ENCODE measurements at regions not wholly inside any gene's neighbourhood (a gene's known extent, or its start where the extent isn't known, plus 50 kb on each side); places are given as distances from the start of the nearest gene placed in this dataset.
"Not testable (repeated sequence)": the region's sequence is repeated elsewhere in the genome, so short reads cannot be mapped to it uniquely, and the experiment has no call there.

DNA sequence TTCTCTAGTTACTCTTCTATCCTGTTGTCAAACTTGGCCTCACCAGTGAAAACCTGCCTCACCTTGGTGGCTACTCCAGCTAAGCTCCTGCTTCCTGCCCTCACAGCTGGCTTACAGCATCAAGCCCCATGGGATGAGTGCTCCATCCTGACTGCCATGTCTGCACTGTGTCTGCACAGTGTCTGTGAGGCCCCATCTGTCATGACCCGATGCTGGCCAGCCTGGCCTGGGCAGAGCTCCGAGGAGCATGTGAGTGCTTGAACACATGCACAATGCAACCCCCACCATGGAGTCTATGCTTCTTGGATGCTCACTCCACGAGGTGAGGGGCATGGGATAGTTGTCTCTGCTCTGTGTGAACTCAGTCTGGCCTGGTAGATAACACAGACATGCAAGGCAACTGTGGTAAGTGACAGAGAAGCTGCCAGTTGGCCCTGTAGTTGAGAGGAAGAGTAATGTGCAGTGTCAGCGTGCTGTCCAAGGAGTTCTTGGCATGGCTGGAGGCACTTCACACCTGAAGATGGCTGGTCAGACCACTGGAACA, 207.1 kb upstream of the ZNF32 start:
- DNase-seq (ENCODE audit: low read depth, low spot score): no peak

DNA sequence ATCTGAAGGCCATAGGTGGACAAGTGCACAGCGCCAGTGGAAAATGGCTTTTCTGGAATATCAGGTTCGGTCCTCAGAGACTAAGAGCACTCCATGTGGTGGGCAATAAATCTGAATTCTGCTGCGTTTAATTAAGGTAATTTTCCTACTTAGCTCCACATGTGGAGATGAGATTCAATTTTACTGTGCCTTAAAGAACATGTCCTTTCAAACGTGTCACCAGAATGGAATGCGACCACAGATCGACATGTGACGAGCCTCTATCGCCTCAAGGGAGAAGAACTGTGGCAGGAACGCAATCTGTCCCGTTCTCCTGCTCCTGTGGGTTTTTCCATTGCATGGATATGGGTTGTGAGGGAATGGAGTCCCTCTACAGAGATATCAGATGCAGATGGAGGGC, 205.3 kb upstream of the ZNF32 start:
- no peak for DNase-seq (ENCODE audit: low read depth, low spot score)

DNA sequence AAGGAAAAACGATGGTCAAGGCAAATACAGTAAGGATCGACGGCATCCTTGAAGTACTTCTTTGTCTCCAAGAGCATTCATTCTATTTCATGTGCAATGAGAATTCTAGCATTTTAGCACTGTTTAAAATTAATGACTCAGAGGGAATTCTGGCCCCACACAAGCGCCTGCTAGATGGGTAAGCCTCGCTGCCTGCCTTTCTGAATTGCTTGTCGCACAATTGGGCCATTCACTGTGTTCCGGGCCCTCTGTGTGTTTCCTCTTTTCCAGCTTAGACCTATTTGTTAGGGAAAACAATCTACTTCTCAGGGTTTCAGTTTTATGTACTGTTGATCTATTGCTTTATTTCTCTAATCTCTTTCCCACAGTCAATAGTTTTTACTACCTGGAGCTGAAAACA, 204.7 kb upstream of the ZNF32 start:
- no peak for DNase-seq (ENCODE audit: low read depth, low spot score)

DNA sequence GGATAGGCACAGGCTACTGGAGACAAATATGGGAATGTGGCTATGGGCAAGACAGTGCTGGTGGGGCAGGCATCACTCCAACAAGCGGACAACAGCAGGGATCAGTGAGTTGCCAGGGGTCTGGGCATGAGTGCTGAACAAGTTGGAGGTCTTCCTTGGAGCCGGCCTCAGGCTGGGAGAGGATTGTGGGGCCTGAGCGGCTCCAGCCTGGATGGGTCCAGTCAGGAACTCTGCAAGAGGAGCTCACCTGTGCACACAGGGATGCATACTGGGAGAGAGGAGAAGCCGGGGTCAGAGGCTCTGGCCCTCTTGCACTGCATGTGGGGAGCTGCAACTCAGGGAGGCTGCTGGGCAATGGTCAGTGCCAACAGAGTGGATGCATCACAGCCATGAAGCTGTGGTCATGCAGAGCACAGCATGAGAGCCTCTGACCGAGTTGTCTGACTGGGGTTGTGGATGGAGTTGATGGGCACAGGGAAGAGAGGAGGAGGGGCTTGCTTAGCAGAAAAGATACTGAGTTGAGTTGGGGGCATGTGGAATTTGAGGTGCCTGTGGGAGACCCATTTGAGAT, 204.0 kb upstream of the ZNF32 start:
- no peak for DNase-seq (ENCODE audit: low read depth, low spot score)

DNA sequence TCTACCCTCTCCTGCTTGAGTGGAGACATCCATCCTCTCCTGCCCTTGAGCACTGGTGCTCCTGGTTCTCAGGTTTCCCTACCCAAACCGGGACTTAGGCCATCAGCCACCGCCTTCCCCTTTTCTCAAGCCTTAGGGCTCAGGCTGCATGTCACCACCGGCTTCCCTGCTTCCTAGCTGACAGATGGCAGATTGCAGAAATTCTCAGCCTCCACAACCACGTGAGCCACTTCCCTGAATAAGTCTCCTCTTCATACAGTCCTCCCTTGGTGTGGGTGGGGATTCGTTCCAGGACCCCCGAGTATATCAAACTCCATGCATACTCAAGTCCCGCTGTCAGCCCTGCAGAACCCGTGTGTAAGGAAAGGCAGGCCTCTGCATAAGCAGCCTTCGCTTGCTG, 203.5 kb upstream of the ZNF32 start:
- no peak for DNase-seq (ENCODE audit: low read depth, low spot score)

DNA sequence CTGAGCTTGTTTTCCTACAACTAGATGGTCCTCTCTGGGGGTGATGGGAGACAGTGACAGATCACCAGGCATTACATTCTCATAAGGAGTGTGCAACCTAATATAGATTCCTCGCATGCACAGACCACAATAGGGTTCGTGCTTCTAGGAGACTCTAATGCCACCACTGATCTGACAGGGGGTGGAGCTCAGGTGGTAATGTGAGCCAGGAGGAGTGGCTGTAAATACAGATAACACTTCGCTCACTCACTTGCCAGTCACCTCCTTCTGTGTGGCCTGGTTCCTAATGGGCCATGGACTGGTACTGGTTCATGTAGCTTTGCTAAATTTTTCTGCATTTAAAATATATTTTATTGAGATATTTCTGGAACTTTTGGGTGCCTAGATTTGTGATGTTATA, 202.3 kb upstream of the ZNF32 start:
- no peak for DNase-seq (ENCODE audit: low read depth, low spot score)

DNA sequence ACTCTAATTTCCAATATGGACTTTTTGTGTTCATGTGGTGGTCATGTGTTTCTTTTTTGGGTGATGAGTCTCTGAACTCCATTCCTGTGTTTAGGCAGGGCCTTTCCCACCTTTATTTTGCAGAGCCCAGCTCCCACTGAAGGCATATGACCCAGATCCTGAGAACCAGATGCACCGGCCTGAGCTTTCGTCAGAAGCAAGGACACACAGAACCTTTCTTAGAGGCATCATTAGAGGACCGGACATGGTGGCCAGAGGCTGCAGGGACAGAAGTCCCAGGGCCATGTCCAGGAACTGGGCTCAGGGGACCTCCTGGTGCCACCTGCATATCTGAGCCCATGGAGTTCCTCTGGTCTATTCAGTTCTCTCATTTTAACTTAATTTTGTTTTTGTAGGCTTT, 200.9 kb upstream of the ZNF32 start:
- no peak for DNase-seq (ENCODE audit: low read depth, low spot score)

DNA sequence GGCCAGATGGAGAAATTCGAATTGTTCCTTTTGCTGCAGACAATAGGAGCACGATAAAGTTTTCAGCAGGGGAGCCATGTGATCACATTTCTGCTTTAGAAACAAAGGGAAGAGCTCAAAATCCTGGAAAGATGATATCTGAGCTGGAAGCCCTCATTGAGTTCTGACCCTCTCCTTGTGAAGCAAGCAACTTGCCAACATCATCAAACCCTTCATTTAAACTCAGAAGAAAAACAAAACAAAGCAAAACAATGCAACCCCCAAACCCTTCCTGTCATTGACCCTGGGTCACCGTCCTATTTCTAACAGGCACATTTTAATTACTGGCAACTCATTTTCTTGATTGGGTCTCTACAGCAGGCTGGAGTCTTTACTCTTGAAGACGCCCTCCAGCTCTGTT, 198.3 kb upstream of the ZNF32 start:
- no peak for DNase-seq (ENCODE audit: low read depth, low spot score)

DNA sequence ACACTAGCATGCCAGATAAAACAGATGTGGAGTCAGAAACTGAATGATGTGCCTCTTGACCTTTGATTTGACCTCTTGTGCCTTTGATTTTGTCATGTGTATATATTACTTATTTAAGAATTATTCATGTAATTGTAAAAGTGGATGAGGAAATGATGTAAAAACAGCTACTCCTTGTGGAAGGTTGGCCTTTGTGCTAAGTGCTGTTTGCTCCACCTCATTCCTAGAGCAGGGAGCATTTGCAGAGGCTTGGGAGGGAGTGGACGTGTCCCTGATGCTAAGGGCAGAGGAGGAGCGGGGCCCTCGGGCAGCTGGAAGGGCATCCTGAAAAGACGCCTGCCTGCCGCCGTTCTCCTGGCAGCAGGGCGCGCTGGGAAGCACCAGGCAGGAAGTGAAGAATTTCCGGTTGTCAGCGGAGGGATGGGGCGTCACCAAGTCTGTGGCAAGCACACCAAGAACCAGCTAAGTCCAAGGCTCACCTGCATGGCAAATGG, 197.6 kb upstream of the ZNF32 start:
- DNase-seq (ENCODE audit: low read depth, low spot score): no peak

DNA sequence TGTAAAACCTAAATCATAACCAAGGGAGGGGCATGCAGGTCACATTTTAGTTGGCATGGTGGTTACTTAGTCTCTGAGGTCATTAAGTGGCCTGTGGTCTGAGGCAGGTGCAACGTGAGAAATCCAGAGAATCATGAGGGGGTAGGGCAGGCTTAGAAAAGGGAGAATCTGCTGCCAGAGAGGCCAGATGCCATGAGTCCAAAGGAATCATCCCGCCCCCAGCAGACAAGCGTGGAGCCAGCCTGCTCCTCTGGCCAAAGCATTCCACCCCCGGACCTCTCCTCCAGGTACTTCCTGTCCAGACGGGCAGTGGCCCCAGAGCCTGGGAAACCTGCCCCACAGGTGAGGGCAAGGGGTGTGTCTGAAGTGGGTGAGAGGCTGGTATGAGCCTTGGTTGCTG, 196.4 kb upstream of the ZNF32 start:
- no peak for DNase-seq (ENCODE audit: low read depth, low spot score)

DNA sequence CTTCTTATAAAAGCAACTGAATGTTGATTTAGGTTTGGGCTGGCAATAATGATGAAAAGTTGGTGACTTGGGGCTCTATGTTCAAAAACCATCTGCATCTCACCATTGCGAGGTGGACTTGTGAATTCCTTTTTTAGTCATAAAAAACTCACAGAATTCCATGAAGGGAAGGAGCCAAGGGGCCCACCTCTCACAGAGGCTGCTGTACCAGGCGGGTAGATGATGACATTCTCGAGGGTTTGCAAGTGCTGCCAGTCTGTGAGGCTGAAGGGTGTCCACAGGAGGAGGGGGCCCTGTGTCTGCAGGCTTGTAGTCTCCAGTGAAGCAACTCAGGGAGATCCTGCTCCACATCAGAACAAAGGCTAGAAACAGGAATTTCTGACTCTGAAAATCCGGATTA, 195.5 kb upstream of the ZNF32 start:
- DNase-seq (ENCODE audit: low read depth, low spot score): no peak

DNA sequence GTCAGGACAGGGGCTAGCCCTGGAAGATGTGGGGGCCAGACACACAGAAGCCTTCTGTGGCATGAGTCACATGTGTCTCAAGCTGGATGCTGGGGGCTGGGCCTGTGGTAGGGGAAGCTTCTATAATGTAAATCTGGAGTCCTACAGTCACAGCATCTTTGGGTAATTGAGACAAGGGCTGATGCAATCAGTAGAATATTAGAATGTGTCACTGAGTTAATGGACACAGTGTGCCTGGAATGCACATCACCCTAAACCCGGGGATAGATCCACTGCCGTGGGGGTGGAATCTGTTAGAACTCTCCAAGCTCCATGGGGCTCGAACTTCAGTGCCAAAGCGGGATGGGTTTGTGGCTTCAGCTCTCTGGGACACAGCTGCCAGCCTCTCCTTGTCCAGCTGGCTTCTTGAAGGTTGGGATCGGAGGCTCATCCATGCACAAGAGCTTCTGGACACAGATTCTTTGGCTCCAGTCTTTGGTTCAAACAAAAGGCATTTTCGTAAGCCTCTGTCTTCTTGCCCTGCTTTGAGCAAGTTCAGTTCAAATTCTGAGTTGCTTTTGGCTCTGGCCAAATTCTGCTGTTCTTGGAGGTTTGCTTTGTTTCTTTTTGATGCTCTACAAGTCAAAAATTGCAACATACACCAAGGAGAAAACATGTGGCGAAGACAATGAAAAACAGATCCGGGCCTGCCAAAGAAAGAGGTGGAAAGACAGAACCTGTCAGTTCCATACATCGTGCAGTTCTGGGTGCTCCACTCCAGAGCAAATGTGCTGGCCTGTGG, 194.8 kb upstream of the ZNF32 start:
- DNase-seq (ENCODE audit: low read depth, low spot score): no peak

DNA sequence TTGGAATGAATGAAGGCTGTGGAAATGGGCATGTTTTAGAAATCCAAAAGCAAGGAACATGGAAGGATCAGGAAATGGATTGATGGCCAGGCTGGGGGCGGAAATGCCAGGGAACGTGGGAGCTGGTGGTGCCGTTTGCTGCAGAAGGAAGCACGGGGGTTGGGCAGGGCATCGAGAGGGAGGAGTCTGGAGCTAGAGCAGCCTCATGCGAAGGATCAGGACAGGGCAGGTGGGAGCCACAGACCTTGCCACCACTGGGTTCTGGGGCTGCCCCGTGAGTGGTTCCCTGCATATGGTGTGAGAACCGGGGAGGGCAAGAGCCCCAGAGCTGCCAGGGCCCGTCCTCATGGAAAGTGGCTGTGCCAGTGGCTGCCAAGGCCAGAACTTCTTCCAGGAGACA, 193.8 kb upstream of the ZNF32 start:
- DNase-seq (ENCODE audit: low read depth, low spot score): no peak

DNA sequence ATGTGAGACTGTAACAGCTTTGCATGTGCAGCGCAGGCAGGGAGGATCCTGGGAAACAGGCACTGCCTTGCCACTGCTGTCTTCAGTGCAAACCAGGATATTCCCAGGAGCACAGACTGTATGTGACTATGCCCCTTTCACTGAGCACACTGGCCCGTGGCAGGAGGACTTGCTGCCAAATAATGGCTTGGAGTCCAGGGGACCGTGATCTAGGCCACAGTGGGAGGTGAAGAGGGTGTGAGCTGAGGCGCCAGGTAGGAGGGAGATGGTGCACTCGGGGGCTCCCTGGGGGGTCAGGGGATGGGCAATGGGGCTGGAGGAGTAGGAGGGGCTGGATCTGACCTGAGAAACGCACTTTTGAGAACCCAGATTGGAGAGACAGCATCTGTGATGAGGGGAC, 193.4 kb upstream of the ZNF32 start:
- DNase-seq (ENCODE audit: low read depth, low spot score): no peak

DNA sequence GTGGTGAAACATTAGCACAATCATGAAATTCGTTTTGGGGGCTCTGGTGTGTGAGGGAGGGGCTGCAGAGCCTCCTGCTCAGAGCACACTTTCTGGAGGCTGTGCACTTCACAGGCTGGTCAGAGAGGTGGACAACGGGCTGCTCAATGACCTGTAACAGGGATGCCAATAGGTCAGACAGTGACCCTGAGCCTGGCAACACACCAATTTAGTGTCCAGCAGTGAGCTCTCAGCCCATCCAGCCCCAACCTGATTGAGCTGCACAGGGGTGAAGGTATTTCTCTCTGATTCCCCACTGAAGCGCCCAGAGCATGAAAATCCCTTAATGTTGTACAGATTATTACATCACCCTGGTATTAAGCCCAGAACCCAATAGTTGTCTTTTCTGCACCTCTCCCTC, 191.3 kb upstream of the ZNF32 start:
- DNase-seq (ENCODE audit: low read depth, low spot score): no peak

DNA sequence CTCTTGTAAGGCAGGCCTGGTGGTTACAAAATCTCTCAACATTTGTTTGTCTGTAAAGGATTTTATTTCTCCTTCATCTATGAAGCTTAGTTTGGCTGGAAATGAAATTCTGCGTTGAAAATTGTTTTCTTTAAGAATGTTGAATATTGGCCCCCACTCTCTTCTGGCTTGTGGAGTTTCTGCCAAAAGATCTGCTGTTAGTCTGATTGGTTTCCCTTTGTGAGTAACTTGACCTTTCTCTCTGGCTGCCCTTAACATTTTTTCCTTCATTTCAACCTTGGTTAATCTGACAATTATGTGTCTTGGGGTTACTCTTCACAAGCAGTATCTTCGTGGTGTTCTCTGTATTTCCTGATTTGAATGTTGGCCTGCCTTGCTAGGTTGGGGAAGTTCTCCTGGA, 186.1 kb upstream of the ZNF32 start:
- not testable (repeated sequence) for DNase-seq (ENCODE audit: low read depth, low spot score)

DNA sequence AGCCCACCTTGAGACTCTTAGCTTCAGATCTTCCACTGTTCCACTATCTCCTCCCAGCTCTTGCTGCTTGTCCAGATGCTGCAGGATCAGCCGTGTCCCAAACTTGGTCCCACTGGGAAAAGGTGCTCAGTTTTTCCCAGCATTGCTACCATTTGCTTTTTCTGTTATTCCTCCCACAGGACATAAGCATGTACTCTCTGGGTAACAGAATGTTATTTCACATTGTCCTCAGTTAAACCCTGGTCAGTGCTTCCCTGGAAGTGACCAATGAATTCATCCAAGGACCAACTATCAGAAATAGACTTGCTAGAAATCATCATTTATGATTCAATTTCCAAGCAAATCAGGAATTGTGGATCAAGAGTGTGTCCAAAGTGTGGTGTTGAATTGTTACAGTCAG, 179.2 kb upstream of the ZNF32 start:
- DNase-seq (ENCODE audit: low read depth, low spot score): no peak

DNA sequence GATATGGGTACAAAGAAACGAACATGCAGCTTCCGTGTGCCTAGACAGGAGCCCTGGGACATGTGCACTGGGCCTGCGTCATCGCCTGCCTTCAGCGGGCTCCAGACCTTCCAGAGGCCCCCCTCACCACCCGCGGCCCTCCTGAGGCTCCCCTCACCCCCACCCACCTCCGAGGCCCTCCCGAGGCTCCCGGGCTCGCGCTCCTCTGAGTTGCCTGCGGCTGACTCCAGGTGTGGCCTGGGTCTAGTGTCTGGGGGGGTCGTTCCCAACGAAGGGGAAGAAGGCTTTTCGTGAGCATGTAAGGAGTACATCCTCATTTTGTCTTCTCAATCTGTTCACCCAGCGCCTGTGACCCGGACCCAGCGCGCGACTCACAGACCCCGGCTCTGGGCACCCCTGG, 177.3 kb upstream of the ZNF32 start:
- no peak for DNase-seq (ENCODE audit: low read depth, low spot score)

DNA sequence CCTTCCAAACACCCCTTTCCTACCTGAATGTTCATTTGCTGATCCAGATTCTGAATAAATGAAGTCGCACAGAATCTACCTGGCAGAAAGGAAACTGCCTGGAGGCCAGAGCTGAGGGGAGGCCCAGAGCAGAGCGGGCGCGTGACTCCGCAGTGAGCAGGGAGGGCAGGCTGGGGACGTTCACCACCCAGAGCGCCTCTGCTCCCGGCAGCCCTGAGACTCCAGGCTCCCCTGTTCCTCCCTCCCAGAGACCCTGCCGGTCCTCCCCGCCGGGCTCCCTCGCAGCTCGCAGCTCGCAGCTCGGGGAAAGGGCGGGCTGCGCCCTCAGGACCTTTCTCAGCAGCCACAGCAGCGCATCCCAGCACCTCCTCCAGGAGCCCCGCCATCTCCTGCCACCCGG, 176.7 kb upstream of the ZNF32 start:
- no peak for DNase-seq (ENCODE audit: low read depth, low spot score)

DNA sequence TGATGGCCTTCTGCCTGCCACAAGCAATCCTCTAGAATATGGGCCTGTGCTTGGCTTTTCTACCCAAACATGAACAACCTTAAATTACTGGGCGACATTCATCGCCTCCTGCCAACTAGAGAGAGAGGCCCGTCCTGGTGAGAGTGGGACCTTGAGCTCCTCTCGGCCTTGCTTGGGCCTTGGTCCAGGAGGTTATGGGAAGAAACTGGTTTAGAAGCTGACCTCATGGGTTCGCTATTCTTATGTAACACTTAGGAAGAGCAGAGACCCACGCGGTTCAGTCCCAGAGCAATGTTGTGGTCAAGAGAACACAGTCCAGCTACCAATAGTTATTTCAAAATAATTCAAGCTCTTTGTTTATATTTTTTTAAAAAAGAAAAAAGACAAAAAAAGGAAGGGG, 176.3 kb upstream of the ZNF32 start:
- DNase-seq (ENCODE audit: low read depth, low spot score): no peak

DNA sequence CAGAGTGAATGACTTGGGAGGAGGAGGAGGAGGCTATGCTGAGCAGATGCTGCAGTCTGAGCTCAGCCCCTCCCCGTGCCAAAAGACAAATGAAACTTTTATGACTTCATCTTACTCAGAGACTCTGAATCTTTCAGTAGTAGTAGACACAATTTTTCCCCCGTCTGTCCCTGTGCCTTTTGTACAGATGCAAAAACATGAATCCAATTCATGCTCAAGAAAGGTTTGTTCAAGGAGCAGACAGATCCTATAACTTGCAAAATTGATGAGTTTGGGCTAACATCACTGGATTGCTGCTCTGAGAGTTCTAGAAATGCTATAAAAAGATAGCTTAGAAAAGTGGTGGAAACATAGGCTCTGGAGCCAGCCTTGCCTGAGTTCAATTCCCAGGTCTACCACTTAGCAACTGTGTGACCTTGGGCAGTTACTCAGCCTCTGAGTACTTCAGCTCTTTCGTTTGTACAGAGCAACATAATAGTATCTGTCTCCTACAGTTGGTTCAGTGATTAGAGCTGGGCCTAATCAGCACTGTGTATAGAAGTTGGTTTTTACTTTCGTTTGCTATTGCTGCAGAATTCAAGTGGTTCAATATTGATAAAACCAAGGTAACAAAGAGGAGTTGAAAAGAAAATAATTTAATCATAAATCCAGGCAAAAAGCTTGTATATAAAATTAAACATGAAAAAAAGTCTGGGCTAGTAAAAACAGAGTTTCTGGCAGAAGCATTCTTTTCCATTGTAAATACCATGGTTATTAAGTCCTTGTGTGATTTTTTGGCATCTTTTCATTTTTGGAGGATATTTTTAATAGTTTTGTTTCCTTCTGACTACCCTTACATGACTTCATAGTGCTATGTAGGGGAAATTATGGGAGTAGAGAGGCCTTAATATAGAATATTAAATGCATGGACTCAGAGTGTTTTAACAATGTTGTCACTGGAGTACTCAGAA, 174.2 kb upstream of the ZNF32 start:
- no peak for DNase-seq (ENCODE audit: low read depth, low spot score)

DNA sequence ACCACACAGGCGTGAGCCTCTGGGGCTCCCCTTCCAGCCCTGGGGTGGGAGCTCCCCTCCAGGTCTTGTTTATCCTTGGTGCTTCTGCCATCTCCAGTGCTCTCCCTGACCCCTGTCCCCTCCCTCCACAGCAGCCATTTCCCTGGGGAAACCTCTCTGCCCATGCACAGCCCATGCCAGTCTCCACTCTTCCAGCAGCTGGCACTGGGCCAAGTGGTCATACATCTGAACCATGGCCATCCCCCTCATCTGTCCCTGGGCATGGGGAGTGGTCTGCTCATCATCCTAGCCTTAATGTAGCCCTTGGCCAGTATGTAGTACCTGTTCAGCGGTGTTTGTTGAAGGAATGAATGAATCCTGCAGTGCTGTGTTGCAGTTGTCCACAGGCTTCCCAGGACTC, 172.4 kb upstream of the ZNF32 start:
- DNase-seq (ENCODE audit: low read depth, low spot score): no peak

Measured in iPS DF 19.7 (cell line).